ENCODE measurements at regions not wholly inside any gene's neighbourhood (a gene's known extent, or its start where the extent isn't known, plus 50 kb on each side); places are given as distances from the start of the nearest gene placed in this dataset.
"Not testable (repeated sequence)": the region's sequence is repeated elsewhere in the genome, so short reads cannot be mapped to it uniquely, and the experiment has no call there.

DNA sequence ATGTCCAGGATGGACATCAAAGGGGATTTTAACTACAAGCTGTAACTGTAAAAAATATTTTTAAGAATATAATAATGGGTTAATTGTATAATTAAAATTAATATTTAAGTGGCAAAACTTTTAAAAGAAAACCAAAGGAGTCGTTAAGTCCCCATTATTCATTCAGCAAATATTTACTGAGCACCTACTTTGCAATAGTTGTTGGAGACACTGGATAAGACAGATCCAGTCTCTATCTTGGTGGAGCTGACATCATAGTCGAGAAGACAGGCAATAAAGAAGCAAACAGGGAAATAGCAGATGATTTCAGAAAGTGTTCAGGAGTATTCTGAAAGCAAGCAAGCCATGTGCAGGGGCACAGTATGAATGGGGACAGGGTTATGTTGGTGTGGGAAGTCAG, 137.0 kb downstream of the CEBPB start:
- DNase-seq (ENCODE audit: low read depth in 2 of 2) = no peak

DNA sequence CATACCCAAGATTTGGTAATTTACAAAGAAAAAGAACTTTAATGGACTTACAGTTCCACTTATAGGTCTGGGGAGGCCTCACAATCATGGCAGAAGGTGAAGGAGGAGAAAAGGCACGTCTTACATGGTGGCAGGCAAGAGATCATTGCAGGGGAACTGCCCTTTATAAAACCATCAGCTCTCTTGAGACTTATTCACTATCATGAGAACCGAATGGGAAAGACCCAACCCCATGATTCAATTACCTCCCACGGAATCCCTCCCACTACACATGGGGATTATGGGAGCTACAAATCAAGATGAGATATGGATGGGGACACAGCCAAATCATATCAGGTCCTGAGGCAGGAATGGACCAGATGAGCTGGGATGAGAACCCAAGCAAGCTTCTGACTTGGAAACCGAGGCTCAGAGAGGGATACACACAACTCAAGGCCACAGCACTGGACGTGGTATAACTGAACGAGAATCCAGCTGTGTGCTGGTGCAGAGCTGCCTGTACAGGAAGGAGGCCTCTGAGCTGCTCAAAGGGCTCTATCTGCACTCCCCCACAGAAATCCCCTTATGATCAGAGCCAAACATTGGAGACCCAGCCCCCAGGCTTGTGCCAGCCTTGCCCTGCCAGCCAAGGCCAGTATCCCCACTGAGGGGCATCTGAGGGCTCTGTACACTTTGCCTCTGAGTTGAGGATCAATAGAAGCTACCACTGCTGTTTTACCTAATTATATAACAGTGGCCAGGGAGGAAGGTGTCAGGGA, 137.8 kb downstream of the CEBPB start:
- no peak for DNase-seq (ENCODE audit: low read depth in 2 of 2)

DNA sequence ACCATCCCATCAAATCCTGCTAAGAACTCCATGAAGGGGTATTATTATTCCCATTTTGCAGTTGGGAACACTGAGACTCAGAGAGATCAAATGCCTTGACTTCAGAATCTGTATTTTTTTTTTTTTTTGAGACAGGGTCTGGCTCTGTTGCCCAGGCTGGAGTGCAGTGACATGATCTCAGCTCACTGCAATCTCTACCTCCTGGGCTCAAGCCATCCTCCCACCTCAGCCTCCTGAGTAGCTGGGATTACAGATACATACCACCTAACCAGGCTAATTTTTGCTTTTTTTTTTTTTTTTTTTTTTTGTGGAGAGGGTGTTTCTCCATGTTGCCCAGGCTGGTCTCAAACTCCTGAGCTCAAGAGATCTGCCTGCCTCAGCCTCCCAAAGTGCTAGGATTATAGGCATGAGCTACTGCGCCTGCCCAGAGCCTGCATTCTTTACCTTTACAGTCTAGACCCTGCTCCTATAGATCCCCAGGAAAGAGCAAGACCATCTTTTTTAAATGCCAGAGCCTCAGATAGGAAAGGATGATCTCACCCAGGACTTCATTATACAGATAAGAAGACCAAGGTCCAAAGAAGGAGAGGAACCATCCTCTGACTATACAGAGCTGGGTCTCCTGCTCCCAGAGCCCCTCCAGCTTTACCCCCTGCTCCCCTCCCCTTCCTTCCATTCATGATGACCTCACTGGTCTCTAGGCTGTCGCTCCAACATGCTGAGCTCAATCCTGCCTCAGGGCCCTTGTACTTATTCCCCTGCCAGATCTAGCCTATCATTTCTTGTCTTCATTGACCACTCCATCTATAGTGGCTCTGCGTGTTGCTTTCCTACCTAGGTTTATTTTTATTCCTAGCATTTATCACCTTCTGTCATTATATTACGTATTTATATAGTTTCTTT, 138.6 kb downstream of the CEBPB start:
- no peak for DNase-seq (ENCODE audit: low read depth in 2 of 2)

DNA sequence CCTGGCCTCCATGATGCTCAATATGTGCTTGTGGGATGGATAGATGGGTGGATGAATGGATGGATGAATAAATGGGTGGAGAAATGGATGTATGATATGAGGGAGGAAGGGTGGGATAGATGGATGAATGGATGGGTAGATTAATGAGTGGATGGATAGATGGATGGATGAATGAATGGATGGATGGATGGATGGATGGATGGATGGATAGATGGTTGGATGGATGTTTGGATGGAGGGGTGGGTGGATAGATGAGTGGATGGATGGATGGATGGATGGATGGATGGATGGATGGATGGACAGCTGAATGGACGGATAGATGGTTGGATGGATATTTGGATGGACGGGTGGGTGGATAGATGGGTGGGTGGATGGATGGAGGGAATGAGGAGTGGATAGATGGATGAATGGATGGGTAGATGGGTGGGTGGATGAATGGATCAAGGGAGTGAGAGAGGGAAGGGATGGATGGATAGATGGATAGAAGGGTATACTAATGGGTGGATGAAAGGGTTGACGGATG, 139.4 kb downstream of the CEBPB start:
- DNase-seq (ENCODE audit: low read depth in 2 of 2) = no peak

DNA sequence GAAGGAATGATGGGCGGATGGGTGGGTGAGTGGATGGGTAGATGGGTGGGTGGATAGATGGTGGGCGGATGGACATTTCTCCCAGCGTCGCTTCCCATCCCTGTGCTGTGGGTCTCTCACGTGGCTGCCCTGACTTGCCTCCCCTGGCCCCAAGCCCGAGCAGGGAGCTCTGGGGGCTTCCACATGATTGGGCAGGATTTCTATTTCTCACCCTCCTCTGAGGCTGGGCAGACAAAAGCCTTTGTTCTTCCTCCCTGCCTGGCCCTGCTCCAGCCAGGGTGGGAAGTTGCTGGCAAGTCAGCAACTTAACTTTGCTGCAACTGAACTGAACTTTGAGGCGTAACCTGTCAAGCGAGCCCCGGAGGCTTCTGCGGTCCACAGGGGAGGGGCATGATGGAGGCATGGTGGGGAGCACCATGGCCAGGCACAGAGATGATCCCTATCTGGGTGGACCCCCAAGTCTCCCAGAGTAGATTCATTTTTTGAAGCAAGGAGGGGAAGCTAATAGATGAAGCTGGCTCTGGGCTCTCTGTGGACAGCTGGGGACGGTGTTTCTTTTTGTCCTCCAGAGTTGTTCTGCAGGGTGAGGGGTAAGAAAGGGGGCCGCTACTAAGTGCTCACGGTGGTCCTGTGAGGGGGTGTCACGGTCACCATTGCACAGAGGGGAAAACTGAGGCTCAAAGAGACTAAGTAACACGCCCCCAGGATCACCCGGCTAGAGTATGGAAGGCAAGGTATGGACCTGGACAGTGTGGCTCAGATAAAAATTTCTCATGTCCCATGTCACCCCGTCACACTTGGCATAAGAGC, 140.1 kb downstream of the CEBPB start:
- peak in 1 of 2 donors; percentile 40 for DNase-seq (ENCODE audit: low read depth in 2 of 2)

DNA sequence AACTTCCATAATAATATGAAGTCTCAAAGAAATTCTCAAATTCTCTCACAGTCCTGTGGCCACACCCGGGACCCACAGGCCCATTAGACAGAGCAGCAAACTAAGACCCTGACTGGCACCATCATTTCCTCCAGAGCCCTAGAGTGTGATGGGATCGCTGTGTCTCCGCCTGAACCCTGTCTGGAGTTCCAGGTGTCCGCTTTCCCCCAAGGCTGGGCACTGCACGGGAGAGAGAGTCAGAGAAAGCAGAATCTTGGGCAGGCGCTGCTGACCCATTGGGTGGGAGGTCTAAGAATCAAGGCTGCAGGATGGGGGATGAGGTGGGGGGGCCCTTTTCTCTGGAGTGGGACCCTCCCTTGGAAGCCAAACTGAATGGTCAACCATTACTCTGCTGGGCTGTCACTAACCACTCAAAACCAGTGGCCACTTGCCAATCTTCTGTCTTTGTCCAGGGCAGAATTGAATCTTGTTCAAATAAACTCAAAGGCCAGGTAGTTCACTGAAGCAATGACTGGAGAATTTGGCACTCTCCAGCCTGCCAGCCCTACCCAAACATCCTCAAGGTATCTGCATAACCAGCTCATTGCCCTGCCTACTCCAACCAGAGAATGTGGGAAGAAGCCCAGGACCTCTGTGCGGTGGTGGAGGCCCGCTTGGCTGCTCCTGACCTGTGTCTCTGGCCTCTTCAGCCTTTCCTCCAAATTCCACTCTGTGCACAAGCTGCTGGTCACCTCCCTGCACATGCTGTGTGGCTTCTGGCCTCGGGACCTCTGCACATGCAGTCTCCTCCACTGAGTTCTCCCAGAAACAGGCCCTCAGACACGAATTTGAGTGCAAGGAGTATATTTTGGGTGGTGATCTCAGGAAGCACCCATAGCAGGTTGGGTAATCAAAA, 141.1 kb downstream of the CEBPB start:
- DNase-seq (ENCODE audit: low read depth in 2 of 2) = no peak

DNA sequence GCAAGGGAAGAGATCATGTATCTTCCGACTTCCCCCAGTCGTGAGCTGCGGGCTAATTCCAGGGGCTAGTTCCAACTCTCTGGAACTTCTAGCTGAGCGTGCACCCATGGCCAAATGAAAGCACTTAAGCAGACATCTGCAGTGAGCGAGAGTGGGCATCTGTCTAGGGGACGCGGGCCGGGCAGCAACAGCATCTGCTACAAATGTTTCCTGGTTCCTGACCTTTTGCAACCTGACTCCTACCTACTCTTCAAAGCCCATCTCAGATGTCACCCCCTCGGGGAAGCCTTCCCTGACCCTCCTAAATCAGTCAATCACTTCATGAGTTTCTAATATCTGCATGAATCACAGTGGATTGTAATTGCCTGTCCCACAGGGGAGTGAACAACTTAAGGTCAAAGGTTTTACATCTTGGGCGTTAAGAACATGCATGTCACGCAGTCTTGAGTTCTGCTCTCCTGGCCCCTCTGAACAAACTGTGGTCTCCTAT, 141.9 kb downstream of the CEBPB start:
- DNase-seq (ENCODE audit: low read depth in 2 of 2) = no peak

DNA sequence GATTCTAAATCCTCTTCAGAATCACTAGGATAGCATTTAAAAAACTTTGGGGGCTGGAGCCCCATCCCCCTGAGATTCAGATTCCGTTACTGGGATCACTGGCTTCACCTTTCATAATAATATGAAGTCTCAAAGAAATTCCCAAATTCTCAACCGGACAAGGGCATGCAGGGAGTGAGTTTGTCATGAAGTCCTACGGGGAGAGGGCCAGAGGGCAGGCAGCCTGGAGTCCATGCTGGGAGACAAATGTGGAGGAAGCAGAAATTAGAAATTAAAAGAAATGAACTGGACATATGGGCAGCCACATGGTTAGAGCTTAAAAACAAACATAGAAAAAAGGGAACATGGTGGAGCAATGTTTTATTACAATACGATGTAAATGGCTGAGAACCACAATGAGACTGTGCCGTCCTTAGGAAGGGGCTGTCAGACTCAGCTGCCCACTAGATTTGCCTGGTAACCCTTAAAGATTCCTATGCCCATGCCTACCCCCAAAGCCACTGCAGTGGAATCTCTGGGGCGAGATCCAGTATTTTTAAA, 142.6 kb downstream of the CEBPB start:
- no peak for DNase-seq (ENCODE audit: low read depth in 2 of 2)

DNA sequence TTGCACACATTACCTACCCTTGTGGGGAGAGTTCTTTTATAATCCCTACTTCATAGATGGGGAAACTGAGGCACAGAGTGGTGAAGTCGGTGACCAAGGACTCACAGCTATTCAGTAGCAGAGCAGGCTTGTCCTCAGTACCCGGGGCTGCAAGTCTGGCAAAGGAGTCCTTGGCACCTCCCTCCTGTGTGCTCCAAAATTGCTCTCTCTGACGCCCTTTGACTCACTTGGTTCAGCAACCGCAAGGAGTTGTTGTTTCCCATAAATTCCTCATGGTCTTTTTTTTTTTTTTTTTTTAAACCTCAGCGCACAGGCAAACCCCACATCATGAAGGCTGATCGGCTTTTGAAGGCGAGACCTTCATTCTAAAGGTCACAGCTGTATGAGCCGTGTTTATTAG, 143.2 kb downstream of the CEBPB start:
- DNase-seq (ENCODE audit: low read depth in 2 of 2) = no peak

DNA sequence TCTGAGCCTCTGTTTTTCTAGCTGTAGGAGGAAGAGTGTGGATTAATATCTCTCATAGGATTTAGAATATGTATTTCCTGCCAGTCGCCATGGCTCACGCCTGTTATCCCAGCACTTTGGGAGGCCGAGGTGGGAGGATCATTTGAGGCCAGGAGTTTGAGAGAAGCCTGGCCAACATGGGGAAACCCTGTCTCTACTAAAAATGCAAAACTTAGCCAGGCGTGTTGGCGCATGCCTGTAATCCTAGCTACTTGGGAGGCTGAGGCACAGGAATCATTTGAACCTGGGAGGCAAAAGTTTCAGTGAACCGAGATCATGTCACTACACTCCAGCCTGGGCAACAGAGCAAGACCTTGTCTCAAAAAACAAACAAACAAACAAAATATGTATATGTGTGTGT, 143.9 kb downstream of the CEBPB start:
- DNase-seq (ENCODE audit: low read depth in 2 of 2) = not testable (repeated sequence)

DNA sequence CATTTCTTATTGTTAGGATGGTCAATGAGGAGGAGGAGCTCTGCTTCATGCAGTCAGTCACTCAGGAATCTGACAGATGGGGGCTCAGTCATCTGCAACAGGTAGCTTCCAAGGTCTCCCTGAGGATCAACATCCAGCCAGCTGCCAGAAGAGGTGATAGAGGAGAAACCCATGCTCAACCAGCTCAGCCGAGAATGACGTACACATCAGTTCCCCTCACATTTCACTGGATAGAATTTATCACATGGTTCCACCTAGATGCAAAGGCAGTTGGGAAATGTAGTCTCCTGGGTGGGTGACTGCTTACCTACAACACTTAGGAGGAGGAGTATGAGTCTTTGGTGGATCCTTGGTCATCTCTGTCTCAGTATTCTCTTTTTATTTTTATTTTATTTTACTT, 144.5 kb downstream of the CEBPB start:
- peak in 1 of 2 donors; percentile 32 for DNase-seq (ENCODE audit: low read depth in 2 of 2)

DNA sequence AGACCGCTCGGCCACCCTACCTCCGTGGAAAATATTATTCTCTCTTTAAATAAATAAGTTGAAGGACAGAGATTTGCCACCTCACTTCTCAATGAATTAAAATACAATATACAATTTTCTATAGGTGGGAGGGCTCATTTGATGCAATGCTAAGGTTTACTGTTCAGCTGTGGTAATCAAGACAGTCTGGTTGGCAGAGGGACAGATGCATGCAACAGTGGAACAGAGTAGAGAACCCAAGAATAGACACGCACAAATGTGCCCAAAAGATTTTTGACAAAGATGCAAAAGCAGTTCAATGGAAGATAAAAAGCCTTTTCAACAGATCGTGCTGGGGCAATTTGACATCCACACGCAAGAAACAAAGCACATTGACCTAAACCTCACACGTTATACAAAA, 145.2 kb downstream of the CEBPB start:
- no peak for DNase-seq (ENCODE audit: low read depth in 2 of 2)

DNA sequence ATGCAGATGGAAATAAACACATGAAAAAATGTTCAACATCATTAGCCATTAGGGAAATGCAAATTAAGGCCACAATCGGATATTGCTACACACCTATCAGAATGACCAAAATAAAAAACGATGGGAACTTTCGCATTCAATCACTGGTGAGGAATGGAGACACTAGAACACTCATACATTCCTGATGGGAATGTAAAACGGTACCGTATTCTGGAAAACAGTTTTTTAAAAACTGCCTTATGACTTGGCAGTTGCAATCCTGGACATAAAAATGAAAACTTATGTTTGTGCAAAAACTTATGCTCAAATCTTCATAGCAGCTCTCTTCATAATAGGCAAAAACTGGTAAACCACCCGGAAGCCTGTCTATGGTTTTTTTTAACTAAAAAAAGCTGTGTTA, 146.0 kb downstream of the CEBPB start:
- no peak for DNase-seq (ENCODE audit: low read depth in 2 of 2)

DNA sequence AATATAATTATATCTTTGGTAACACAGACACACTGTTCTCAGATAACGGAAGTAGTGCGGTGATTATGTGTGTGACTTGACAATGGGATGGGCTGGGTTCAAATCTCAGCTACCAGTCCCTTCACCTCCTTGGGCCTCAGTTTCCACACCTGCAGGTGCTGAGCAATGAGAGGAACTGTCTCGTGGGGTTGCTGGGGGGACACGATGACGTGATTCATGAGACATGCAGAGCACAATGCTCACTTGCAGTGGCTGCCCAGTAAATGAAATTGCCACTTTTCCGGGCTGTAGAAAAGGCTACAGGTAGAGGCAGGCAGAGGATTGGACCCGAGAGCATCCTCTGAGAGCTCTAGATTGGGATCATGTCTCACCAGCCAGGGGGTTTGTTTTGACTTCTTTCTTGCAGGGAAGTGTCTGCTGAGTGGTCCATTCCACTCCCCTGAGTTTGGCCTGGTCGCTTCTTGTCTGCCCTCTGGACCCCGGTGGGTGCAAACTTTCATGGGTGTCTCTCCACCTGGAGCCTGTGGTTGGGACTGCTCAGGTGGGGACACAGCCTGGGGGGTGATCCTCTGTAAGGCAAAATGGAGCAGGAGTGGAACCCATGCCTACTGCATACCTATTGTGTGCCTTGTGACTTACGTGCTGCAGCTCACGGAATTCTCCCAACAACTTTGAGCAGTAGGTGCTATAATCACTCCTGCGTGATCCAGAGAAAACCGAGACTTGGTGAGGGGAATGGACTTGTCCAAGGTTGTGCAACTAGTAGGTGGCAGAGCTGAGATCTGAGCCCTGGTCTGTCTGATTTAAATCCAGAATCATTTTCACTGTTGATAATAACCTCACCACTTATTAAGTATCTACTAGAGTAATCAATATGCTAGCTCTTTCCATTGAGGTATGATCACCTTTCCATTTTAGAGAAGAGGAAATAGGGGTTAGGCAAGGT, 147.2 kb downstream of the CEBPB start:
- DNase-seq (ENCODE audit: low read depth in 2 of 2) = no peak

DNA sequence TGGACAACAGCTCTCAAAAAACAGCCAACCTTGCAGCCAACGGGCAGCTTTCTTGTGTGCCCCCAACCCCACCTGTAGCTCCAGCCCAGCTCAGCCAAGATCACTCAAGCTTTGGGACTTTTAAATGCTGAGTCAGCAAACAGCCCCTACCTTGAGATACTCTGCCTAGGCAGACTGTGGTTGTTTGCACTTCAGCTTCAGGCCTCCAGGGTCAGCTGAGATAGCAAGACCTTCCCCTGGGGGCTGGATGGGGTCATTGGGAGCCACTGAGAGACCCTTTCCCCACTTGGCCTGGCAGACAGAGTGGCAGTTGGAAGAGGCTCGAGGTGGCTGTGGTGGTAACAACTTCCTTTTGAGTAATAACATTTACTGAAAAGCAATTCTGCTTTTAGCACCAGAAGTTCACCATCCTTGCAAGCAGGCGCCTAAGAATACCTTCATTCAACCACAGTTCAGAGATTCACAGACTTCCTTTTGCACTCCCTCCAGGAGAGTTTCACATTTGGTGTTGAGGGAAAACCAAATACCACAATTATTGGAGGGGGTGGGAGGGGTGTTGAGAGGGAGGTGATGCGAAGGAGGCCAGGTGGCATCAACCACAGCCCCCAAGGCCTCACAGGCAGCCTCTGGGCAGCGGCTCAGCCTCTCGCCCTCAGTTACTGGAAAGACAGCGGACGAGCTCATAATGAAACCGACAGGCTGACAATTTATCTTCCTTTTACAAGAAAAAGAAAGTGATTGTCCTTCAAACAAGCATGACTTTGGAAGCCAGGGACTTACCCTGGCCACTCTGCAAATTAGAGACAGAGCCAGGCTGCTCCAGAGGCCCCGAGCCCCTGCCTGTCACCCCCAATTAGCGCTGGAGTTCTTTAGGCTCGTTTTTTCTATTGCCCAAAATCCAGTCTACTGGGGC, 148.1 kb downstream of the CEBPB start:
- no peak for DNase-seq (ENCODE audit: low read depth in 2 of 2)

DNA sequence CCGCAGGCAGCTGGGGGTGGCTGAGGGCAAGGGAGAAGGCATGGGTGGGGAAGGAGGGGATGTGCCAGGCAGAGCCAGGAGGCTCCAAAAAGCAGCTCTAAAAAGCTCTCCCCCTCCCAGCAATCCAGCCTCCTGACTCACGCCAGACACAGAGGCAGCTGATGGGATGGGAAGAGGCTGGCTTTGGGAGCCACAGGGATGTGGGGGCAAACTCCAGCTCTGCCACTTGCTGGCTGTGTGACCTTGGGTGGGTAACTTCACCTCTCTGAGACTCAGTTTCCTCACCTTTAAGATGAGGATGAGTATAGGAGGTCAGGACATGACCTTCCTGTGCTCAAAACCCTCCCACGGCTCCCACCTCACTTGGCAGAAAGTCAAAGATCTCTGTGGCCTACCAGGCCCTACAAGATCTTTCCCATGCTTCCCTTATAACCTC, 148.9 kb downstream of the CEBPB start:
- DNase-seq (ENCODE audit: low read depth in 2 of 2) = no peak

DNA sequence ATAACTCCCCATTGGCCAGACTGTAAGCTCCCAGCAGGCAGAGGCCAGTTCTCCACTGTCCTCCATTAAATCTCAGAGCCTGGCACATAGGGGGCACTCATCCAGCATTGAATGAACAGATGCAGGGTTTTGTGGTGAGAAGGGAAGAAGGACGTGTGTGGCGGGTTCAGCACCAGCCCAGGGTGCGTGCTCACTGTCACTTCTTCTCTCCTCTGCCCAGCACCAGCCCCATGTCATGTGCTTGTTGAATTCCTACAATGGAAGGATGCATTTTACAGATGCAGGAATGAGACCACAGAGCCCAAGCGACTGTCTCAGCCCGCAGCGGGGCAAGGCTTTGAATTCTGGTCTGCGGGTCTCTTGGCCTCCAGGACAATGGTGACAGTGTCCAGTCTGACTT, 149.9 kb downstream of the CEBPB start:
- no peak for DNase-seq (ENCODE audit: low read depth in 2 of 2)

DNA sequence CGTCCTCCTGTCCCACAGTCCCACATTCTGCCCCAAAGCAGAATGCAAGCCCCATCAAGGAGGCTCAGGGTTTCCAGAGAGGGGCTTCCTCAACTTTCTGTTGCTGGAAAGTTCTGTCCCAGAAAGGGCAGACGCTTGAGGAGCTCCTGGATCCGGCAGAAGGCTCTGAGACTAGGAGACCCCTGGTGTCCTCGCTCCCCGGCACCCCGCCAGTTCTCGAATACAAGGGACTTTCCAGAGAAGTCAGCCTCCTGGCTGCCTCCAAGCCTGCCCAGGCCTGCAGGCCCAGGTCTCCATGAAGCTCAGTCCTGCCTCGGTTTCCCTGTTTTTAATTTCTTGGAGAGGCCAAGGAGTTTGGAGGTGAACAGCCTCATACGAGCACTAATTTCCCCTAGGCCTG, 150.4 kb downstream of the CEBPB start:
- DNase-seq (ENCODE audit: low read depth in 2 of 2) = no peak

Measured in dermis microvascular lymphatic vessel endothelial cell (primary cell).